ENCODE measurements at regions not wholly inside any gene's neighbourhood (a gene's known extent, or its start where the extent isn't known, plus 50 kb on each side); places are given as distances from the start of the nearest gene placed in this dataset.

GRCh38 chr16:72247821-72248253 lies 75.9 kb upstream of the PMFBP1 start:
- no peak for DNase-seq (ENCODE audit: low spot score)
- TF ChIP-seq, protein P1, sequence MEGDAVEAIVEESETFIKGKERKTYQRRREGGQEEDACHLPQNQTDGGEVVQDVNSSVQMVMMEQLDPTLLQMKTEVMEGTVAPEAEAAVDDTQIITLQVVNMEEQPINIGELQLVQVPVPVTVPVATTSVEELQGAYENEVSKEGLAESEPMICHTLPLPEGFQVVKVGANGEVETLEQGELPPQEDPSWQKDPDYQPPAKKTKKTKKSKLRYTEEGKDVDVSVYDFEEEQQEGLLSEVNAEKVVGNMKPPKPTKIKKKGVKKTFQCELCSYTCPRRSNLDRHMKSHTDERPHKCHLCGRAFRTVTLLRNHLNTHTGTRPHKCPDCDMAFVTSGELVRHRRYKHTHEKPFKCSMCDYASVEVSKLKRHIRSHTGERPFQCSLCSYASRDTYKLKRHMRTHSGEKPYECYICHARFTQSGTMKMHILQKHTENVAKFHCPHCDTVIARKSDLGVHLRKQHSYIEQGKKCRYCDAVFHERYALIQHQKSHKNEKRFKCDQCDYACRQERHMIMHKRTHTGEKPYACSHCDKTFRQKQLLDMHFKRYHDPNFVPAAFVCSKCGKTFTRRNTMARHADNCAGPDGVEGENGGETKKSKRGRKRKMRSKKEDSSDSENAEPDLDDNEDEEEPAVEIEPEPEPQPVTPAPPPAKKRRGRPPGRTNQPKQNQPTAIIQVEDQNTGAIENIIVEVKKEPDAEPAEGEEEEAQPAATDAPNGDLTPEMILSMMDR (IDR thresholded peaks at IDR 0.05; ENCODE audit: extremely low read depth, missing control alignments): no peak

DNA sequence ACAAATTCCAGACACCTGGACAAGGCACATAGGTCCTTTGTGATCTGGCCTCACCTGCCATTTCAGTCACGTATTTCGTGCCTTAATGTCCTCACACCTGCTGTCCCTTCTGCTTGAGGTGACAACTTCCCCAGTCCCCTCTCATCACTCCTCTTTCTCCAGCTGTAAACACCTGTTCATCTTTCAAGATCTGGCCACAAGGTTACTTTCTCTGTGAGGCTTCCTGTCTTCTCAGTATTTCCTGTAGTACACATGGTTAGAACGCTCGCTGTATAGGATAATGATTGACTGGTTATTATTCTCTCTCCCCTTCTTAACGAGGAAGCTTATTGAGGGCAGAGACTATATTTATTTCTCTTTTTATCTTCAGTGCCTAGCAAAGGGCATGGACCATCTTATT lies 74.5 kb upstream of the PMFBP1 start:
- DNase-seq (ENCODE audit: low spot score): peak; percentile 9
- TF ChIP-seq, protein P1 (IDR thresholded peaks at IDR 0.05; ENCODE audit: extremely low read depth, missing control alignments): no peak

- DNase-seq (ENCODE audit: low spot score): no peak
- TF ChIP-seq, protein P1 (IDR thresholded peaks at IDR 0.05; ENCODE audit: extremely low read depth, missing control alignments): no peak
Measured at GRCh38 chr16:72244853-72245252, 72.9 kb upstream of the PMFBP1 start.

GRCh38 chr16:72243621-72244020 lies 71.7 kb upstream of the PMFBP1 start:
- no peak for DNase-seq (ENCODE audit: low spot score)
- TF ChIP-seq, protein P1 (IDR thresholded peaks at IDR 0.05; ENCODE audit: extremely low read depth, missing control alignments): no peak

GRCh38 chr16:72242757-72243156 lies 70.8 kb upstream of the PMFBP1 start:
- DNase-seq (ENCODE audit: low spot score): no peak
- TF ChIP-seq, protein P1 (IDR thresholded peaks at IDR 0.05; ENCODE audit: extremely low read depth, missing control alignments): no peak

DNA sequence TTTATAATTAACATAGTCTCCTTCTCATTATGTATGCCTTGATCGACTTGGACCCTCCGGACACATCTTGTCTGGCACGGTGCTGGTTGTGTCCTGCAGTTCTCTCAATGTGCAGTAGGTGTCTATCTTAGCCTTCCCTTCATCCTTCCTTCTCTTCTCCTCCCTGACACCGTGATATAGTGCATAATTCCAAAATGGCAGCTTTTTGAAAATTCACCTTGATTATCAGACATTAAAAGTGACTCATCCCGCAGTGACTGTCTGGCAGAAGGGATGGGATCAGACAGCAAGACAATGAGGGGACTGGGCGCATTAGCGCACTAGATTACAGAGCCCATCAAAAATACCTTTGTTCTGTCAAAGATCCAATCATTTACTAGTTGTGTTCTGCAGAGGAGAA lies 70.0 kb upstream of the PMFBP1 start:
- peak; percentile 6 for DNase-seq (ENCODE audit: low spot score)

DNA sequence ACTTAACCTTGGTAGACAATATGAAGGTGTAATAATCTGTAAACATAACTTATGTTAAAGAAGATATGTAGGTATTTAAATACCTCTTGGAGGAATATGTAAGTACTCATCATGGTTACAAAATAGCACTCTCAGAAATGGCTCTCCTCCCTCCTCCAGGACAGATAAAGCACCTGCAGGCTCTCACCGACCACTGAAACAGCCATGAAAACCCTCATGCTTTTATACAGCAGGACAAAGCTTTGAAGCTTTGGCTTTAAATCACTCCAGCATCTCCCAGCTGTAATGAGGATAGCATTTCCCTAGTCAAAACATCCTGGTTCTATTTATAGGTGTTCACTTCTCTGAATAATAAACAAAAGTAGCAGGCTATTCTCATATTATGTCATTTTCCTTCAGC lies 69.1 kb upstream of the PMFBP1 start:
- DNase-seq (ENCODE audit: low spot score): no peak

More for the DNA sequence above, 70.0 kb upstream of the PMFBP1 start:
- TF ChIP-seq, protein P1 (IDR thresholded peaks at IDR 0.05; ENCODE audit: extremely low read depth, missing control alignments): peak; percentile 15

More for the DNA sequence above, 69.1 kb upstream of the PMFBP1 start:
- TF ChIP-seq, protein P1 (IDR thresholded peaks at IDR 0.05; ENCODE audit: extremely low read depth, missing control alignments): no peak

Data from GM20000 (cell line).